Thyroid gland (tissue), 4 donors: ENCODE measurements at regions not wholly inside any gene's neighbourhood (a gene's known extent, or its start where the extent isn't known, plus 50 kb on each side); places are given as distances from the start of the nearest gene placed in this dataset.

Source experiments
- DNase-seq, 2 donors: peaks; one replicate each; pipeline ENCODE4 v3.0.0-alpha.2; 2019
- H3K27ac ChIP-seq, 3 donors: fragments of 200-600 bp; sonication (generic); 1 replicate in 2 of 3; 2 replicates in 1 of 3; pipeline ENCODE4 v1.5.1; 2016 to 2019; ENCODE audit warnings: mild to moderate bottlenecking in 1 of 3, moderate library complexity in 1 of 3
- H3K27me3 ChIP-seq: fragments of 200-600 bp; sonication (generic); one replicate; pipeline ENCODE4 v1.5.1; 2019
- H3K36me3 ChIP-seq, 2 donors: fragments of 200-600 bp; sonication (generic); one replicate each; pipeline ENCODE4 v1.5.1; 2016 to 2019
- H3K4me1 ChIP-seq, 2 donors: fragments of 200-600 bp; sonication (generic); one replicate each; pipeline ENCODE4 v1.5.1; 2017 to 2019
- H3K4me3 ChIP-seq, 3 donors: fragments of 200-600 bp; sonication (generic); replicated peaks in 1 of 3; 1 replicate in 2 of 3; 2 replicates in 1 of 3; pipeline ENCODE4 v1.5.1; 2016; ENCODE audit warnings: mild to moderate bottlenecking in 1 of 3
- H3K9me3 ChIP-seq: fragments of 200-600 bp; sonication (generic); one replicate; pipeline ENCODE4 v1.5.1; 2017
- POLR2A ChIP-seq, 2 donors: fragments of 450-650 bp; IDR thresholded peaks; one replicate each; pipeline ENCODE4 v1.6.1; 2017; ENCODE audit warnings: antibody characterized with exemption in 2 of 2, mild to moderate bottlenecking in 2 of 2, moderate library complexity in 1 of 2
- WGBS, 2 donors: methylation state at CpG; one replicate each; pipeline ENCODE4 v1.1.5; 2017; 5-methylcytosine and 5-hydroxymethylcytosine counted together
- intact Hi-C: fragments of 100-400 bp; cut with DNase I; formaldehyde crosslinking; loops from one replicate; pipeline ENCODE4 v1.15.1; 2023
- TF ChIP-seq, protein P1 (sequence below), 6 experiments: fragments of 200-600 bp in 3 of 6; fragments of 450-650 bp in 3 of 6; sonication (generic) in 3 of 6; IDR thresholded peaks; one replicate each; pipeline ENCODE4 v1.5.1; 2016 to 2019; ENCODE audit warnings: antibody characterized with exemption in 6 of 6, mild to moderate bottlenecking in 2 of 6, inconsistent platforms in 1 of 6, moderate library complexity in 1 of 6

DNA sequence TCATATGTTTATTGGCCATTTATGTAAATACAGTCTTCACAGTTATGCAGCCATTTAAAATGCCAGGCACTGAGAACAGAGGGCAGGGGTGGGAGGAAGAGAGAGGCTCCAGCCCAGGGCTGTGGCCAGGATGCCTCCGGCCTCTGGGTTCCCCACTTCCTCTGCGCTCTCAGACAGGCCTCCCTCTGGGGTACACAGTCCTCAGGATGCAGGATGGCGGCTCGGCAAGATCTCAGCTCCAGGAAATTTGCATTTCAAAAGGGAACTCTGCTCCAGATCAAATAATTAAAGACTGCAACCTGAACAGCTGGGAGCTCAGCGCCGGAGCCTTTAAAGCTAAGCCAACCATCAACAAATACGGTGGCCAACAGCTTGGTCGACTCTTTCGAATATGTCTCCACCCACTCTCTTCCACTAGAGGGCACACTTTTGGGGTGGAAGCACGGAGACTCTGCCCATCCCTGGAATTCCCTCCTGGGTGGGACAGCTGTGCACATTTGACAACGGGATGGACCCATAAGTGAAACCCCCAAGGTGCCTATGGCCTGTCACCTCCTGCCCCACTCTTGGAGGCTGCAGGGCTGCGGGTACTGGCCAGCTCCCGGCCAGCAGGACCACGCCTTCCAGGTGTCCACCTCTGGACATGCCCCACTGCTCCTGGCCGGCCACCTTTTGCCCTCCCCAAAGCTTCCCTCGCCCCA lies 1044.7 kb downstream of the BRD1 start:
- Histone ChIP-seq H3K9me3 (no peaks in the 10 kb centered on the region), H3K27ac (no peak overlapping the region), H3K4me3 (no peak overlapping the region), H3K4me1 (no peaks in the 10 kb centered on the region), H3K27me3 (no peaks in the 10 kb centered on the region), H3K36me3 (no peaks in the 10 kb centered on the region)
- intact Hi-C loops = no loop called here
- DNase-seq = no peak
- WGBS, 2 donors = 47 to 50% methylated on average over 16 of the region's 16 CpGs
- no peak for TF ChIP-seq POLR2A (IDR thresholded peaks at IDR 0.05)
- TF ChIP-seq, protein P1, sequence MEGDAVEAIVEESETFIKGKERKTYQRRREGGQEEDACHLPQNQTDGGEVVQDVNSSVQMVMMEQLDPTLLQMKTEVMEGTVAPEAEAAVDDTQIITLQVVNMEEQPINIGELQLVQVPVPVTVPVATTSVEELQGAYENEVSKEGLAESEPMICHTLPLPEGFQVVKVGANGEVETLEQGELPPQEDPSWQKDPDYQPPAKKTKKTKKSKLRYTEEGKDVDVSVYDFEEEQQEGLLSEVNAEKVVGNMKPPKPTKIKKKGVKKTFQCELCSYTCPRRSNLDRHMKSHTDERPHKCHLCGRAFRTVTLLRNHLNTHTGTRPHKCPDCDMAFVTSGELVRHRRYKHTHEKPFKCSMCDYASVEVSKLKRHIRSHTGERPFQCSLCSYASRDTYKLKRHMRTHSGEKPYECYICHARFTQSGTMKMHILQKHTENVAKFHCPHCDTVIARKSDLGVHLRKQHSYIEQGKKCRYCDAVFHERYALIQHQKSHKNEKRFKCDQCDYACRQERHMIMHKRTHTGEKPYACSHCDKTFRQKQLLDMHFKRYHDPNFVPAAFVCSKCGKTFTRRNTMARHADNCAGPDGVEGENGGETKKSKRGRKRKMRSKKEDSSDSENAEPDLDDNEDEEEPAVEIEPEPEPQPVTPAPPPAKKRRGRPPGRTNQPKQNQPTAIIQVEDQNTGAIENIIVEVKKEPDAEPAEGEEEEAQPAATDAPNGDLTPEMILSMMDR (IDR thresholded peaks at IDR 0.05) = no peak

DNA sequence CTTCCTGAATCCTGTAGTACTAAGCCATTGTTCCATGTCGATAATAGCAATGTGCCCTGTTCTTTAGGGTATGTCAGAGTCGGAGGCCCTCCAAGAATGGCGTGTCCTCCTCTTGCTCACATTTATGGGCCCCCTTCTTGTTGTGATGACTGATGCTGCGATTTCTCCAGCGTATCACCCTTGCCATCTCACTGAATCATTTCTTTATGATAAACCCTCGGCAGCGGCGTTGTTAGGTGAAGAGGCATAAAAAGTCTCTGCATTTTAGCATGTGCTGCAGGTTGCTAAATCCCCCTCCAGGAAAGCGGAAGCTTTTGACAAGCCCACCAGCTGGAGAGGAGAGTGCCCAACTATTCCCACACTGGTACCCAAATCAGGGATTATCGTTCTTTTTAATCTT lies 1045.3 kb downstream of the BRD1 start:
- no peaks in the 10 kb centered on the region for H3K27me3 ChIP-seq
- intact Hi-C loops = no loop called here
- no peaks in the 10 kb centered on the region for H3K9me3 ChIP-seq
- 93% methylated on average over 10 of the region's 10 CpGs for WGBS, 2 donors
- no peak for DNase-seq
- no peaks in the 10 kb centered on the region for H3K4me1 ChIP-seq
- no peak overlapping the region for H3K4me3 ChIP-seq
- TF ChIP-seq POLR2A (IDR thresholded peaks at IDR 0.05) = no peak
- TF ChIP-seq, protein P1 (IDR thresholded peaks at IDR 0.05) = no peak
- no peak overlapping the region for H3K27ac ChIP-seq
- no peaks in the 10 kb centered on the region for H3K36me3 ChIP-seq

DNA sequence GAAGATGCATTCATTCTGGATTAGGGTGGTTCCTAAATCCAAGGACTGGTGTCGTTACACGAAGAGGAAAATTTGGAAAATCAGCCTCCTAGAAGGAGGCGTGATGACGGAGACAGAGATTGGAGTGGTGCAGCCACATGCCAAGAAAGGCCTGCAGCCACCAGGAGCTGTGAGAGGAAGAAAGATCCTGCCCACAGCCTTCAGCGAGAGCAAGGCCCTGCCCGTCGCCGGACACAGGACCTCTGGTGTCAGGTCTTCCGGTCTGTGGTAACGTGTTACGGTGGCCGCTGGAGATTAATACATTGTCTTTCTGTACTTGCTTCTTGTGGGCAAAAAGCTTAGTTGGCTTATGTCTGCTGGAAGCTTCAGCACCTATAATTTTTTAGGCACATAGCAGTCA lies 1045.8 kb downstream of the BRD1 start:
- intact Hi-C loops = no loop called here
- 95 to 96% methylated on average over 12 of the region's 12 CpGs for WGBS, 2 donors
- no peaks in the 10 kb centered on the region for H3K36me3 ChIP-seq
- DNase-seq = no peak
- H3K27me3 ChIP-seq = no peaks in the 10 kb centered on the region
- H3K27ac ChIP-seq = no peak overlapping the region
- TF ChIP-seq POLR2A (IDR thresholded peaks at IDR 0.05) = no peak
- TF ChIP-seq, protein P1 (IDR thresholded peaks at IDR 0.05) = no peak
- no peaks in the 10 kb centered on the region for H3K4me1 ChIP-seq
- no peak overlapping the region for H3K4me3 ChIP-seq
- no peaks in the 10 kb centered on the region for H3K9me3 ChIP-seq

DNA sequence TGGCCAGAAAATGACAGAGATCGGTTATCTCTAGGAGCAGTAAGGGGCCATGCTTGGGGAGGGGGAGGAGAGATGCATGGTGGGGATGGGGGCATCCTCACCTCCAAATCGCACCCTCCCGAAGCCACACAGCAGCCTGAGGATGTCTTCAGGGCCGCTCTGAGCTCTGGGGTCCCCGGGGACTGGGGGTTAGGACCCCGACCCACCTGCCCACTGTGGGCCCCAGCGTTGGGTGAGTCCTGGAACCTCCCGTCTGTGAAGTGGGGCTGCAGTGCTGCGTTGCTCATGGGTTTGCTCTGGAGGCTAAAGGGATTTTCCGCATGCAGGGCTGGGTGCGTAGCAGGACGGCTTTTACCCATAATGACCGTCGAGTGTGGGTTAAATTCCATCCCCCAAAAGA lies 1046.3 kb downstream of the BRD1 start:
- DNase-seq = no peak
- 91 to 92% methylated on average over 14 of the region's 14 CpGs for WGBS, 2 donors
- intact Hi-C loops = no loop called here
- TF ChIP-seq POLR2A (IDR thresholded peaks at IDR 0.05) = no peak
- TF ChIP-seq, protein P1 (IDR thresholded peaks at IDR 0.05) = no peak
- no peaks in the 10 kb centered on the region for H3K9me3 ChIP-seq
- H3K27ac ChIP-seq = no peak overlapping the region
- H3K4me3 ChIP-seq = no peak overlapping the region
- no peaks in the 10 kb centered on the region for H3K27me3 ChIP-seq
- H3K36me3 ChIP-seq = no peaks in the 10 kb centered on the region
- no peaks in the 10 kb centered on the region for H3K4me1 ChIP-seq

DNA sequence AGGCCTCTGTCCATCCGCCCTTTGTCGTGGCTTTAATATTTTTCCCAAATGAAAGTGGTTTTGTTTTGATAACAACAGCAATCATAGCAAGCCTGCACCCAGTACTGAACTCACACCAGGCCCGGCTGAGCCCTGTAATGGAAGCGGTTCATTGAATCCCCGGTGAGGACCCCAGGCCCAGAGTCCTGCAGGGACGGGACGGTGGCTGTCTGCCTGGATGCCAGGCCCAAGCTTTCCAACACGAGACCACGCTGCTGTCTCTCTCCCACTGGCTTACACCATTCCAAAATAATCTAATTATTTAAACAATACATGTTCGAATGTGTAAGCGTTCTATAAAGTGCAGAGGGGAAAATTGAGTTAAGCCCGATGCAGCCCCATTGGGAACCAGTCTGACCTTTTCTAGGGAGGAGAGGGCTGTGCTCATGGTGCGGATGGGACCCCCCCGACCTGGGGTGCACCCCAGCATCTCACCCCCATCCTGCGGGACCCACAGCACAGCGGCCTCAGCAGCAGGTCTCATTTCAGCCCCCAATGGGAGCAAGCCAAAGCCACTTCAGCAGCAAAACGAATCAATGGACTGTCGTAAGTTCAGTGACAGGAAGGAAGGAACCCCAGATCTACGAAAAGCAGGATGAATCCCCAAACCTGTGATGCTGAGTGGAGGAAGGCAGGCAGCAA lies 1046.9 kb downstream of the BRD1 start:
- Histone ChIP-seq H3K36me3 (no peaks in the 10 kb centered on the region), H3K4me3 (no peak overlapping the region), H3K9me3 (no peaks in the 10 kb centered on the region), H3K27ac (no peak overlapping the region), H3K4me1 (no peaks in the 10 kb centered on the region), H3K27me3 (no peaks in the 10 kb centered on the region)
- 75 to 78% methylated on average over 19 of the region's 19 CpGs for WGBS, 2 donors
- TF ChIP-seq, protein P1 (IDR thresholded peaks at IDR 0.05) = no peak
- no peak for TF ChIP-seq POLR2A (IDR thresholded peaks at IDR 0.05)
- DNase-seq = no peak
- intact Hi-C loops = no loop called here
